Tibial nerve (tissue), 4 donors: ENCODE measurements at regions not wholly inside any gene's neighbourhood (a gene's known extent, or its start where the extent isn't known, plus 50 kb on each side); places are given as distances from the start of the nearest gene placed in this dataset.

ENCODE experiments used
- DNase-seq, 2 donors: peaks; one replicate each; pipeline ENCODE4 v3.0.0-alpha.2; 2019; ENCODE audit warnings: low spot score in 2 of 2
- H3K27ac ChIP-seq, 4 donors: fragments of 200-600 bp; sonication (generic) in 3 of 4; one replicate each; pipeline ENCODE4 v1.5.1; 2017 to 2019; ENCODE audit warnings: mild to moderate bottlenecking in 1 of 4
- H3K27me3 ChIP-seq, 2 donors: fragments of 200-600 bp; sonication (generic) in 1 of 2; one replicate each; pipeline versions ENCODE4 v1.5.1 to v1.6.0; 2017 to 2019
- H3K36me3 ChIP-seq, 3 donors: fragments of 200-600 bp; sonication (generic); one replicate each; pipeline ENCODE4 v1.5.1; 2018 to 2019
- H3K4me1 ChIP-seq, 4 donors: fragments of 200-600 bp; sonication (generic) in 3 of 4; one replicate each; pipeline ENCODE4 v1.5.1; 2017 to 2019
- H3K4me3 ChIP-seq, 4 donors: fragments of 200-600 bp; sonication (generic) in 3 of 4; one replicate each; pipeline ENCODE4 v1.5.1; 2017 to 2019; ENCODE audit warnings: mild to moderate bottlenecking in 1 of 4, moderate library complexity in 1 of 4
- H3K9me3 ChIP-seq, 4 donors: fragments of 200-600 bp; sonication (generic) in 3 of 4; one replicate each; pipeline ENCODE4 v1.5.1; 2017 to 2019
- CTCF ChIP-seq, 5 experiments: fragments of 200-600 bp in 3 of 5; fragments of 450-650 bp in 2 of 5; sonication (generic) in 3 of 5; IDR thresholded peaks; one replicate each; pipeline ENCODE4 v1.5.1; 2016 to 2019; ENCODE audit warnings: antibody characterized with exemption in 5 of 5, mild to moderate bottlenecking in 3 of 5, moderate library complexity in 2 of 5
- EP300 ChIP-seq, 2 donors: sonication (generic); formaldehyde crosslinking; IDR thresholded peaks; one replicate each; pipeline ENCODE4 v1.6.1; 2017; ENCODE audit warnings: antibody characterized with exemption in 2 of 2, mild to moderate bottlenecking in 1 of 2
- POLR2A ChIP-seq, 2 donors: fragments of 450-650 bp; IDR thresholded peaks; one replicate each; pipeline ENCODE4 v1.6.1; 2017; ENCODE audit warnings: antibody characterized with exemption in 2 of 2, mild to moderate bottlenecking in 2 of 2, moderate library complexity in 2 of 2
- WGBS, 2 donors: methylation state at CpG; one replicate each; pipeline ENCODE4 v1.1.5; 2018; 5-methylcytosine and 5-hydroxymethylcytosine counted together

- 7 to 12% methylated on average over 6 of the region's 6 CpGs for WGBS, 2 donors
- Histone ChIP-seq H3K4me1 (no peaks in the 10 kb centered on the region), H3K36me3 (no peaks in the 10 kb centered on the region), H3K27ac (no peak overlapping the region), H3K4me3 (no peak overlapping the region), H3K9me3 (no peaks in the 10 kb centered on the region), H3K27me3 (no peaks in the 10 kb centered on the region)
- TF ChIP-seq EP300 (IDR thresholded peaks at IDR 0.05) (no peak), CTCF (IDR thresholded peaks at IDR 0.05) (no peak), POLR2A (IDR thresholded peaks at IDR 0.05) (no peak)
- no peak for DNase-seq
These were observed 114.4 kb downstream of the DMRTA2 start for GRCh38 chr1:50308878-50309277.

- no peak for DNase-seq
- H3K27me3 ChIP-seq = no peaks in the 10 kb centered on the region
- no peaks in the 10 kb centered on the region for H3K36me3 ChIP-seq
- no peak overlapping the region for H3K4me3 ChIP-seq
- WGBS, 2 donors = 18 to 35% methylated on average over 1 of the region's 1 CpG
- H3K4me1 ChIP-seq = no peaks in the 10 kb centered on the region
- TF ChIP-seq POLR2A (IDR thresholded peaks at IDR 0.05) (no peak), CTCF (IDR thresholded peaks at IDR 0.05) (no peak), EP300 (IDR thresholded peaks at IDR 0.05) (no peak)
- H3K27ac ChIP-seq = no peak overlapping the region
- no peaks in the 10 kb centered on the region for H3K9me3 ChIP-seq
These were observed 117.4 kb downstream of the DMRTA2 start for GRCh38 chr1:50305808-50306207.

GRCh38 chr1:50300297-50300696 lies 122.9 kb downstream of the DMRTA2 start:
- WGBS, 2 donors = 46 to 59% methylated on average over 4 of the region's 4 CpGs
- no peak for TF ChIP-seq EP300 (IDR thresholded peaks at IDR 0.05)
- TF ChIP-seq CTCF (IDR thresholded peaks at IDR 0.05) = no peak
- TF ChIP-seq POLR2A (IDR thresholded peaks at IDR 0.05) = no peak
- Histone ChIP-seq H3K4me1 (no peaks in the 10 kb centered on the region), H3K27me3 (no peaks in the 10 kb centered on the region), H3K9me3 (peaks cover 0 to 2% (median 0%) of the 10 kb centered on the region in 4 donors), H3K4me3 (no peak overlapping the region), H3K27ac (no peak overlapping the region), H3K36me3 (no peaks in the 10 kb centered on the region)
- no peak for DNase-seq

DNA sequence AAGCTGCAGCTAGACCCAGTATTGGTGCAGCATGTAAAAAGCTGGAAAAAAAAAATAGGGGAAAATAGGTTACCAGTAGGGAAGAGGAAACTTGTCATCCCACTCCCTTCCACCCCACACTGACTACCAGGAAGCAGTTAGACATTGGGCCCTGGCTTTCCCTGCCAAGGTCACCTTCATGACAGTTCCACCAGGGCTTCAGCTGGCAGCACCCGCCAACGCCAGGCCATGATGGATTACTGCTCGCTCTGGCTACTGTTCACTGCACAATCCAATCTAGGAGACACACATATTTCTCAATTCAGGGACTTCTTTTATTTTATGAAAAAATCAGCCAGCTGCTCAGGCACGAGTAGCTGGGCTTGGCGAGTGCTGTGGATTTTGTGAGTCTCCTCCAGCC lies 127.7 kb downstream of the DMRTA2 start:
- H3K27ac ChIP-seq = no peak overlapping the region
- no peak for TF ChIP-seq CTCF (IDR thresholded peaks at IDR 0.05)
- no peak for TF ChIP-seq EP300 (IDR thresholded peaks at IDR 0.05)
- no peak for TF ChIP-seq POLR2A (IDR thresholded peaks at IDR 0.05)
- DNase-seq = no peak
- peaks cover 0 to 2% (median 0%) of the 10 kb centered on the region in 4 donors for H3K9me3 ChIP-seq
- no peaks in the 10 kb centered on the region for H3K36me3 ChIP-seq
- no peak overlapping the region for H3K4me3 ChIP-seq
- 81 to 92% methylated on average over 5 of the region's 5 CpGs for WGBS, 2 donors
- no peaks in the 10 kb centered on the region for H3K4me1 ChIP-seq
- no peaks in the 10 kb centered on the region for H3K27me3 ChIP-seq

GRCh38 chr1:50292276-50292675 lies 131.0 kb downstream of the DMRTA2 start:
- no peak for TF ChIP-seq POLR2A (IDR thresholded peaks at IDR 0.05)
- no peak for TF ChIP-seq EP300 (IDR thresholded peaks at IDR 0.05)
- no peak for TF ChIP-seq CTCF (IDR thresholded peaks at IDR 0.05)
- Histone ChIP-seq H3K27me3 (no peaks in the 10 kb centered on the region), H3K27ac (no peak overlapping the region), H3K4me3 (no peak overlapping the region), H3K36me3 (no peaks in the 10 kb centered on the region), H3K4me1 (no peaks in the 10 kb centered on the region), H3K9me3 (peaks cover 0 to 2% (median 0%) of the 10 kb centered on the region in 4 donors)
- DNase-seq = no peak
- 75 to 84% methylated on average over 9 of the region's 9 CpGs for WGBS, 2 donors
